ENCODE measurements at regions not wholly inside any gene's neighbourhood (a gene's known extent, or its start where the extent isn't known, plus 50 kb on each side); places are given as distances from the start of the nearest gene placed in this dataset.

- TF ChIP-seq ZSCAN18 (tag by site-specific recombination; IDR thresholded peaks at IDR 0.05): no peak
- no peak for TF ChIP-seq ZNF76 (tag by site-specific recombination; IDR thresholded peaks at IDR 0.05; ENCODE audit: borderline replicate concordance, low read depth)
- no peak for TF ChIP-seq ZFHX2 (tag by site-specific recombination; conservative IDR thresholded peaks at IDR 0.05)
- TF ChIP-seq ZFP3 (tag by site-specific recombination; IDR thresholded peaks at IDR 0.05; ENCODE audit: low read depth): no peak
- TF ChIP-seq ZNF776 (tag by site-specific recombination; IDR thresholded peaks at IDR 0.05; ENCODE audit: borderline replicate concordance): no peak
- TF ChIP-seq TCF7L2 (IDR thresholded peaks at IDR 0.05; ENCODE audit: borderline replicate concordance, low read depth, low read length): no peak
- TF ChIP-seq KLF8 (tag by site-specific recombination; IDR thresholded peaks at IDR 0.05): no peak
- no peak overlapping the region for H3K4me3 ChIP-seq (ENCODE audit: low read depth, low read length)
- CTCF ChIA-PET: interaction anchor here (0.7 kb wide), 1 partner anchor 162 kb away, joined by 3 read pairs; no protein-coding TSS in a partner anchor
Measured at GRCh38 chr4:136036744-136037143, 1495.5 kb downstream of the PCDH18 start.

GRCh38 chr4:136032391-136032790 lies 1499.9 kb downstream of the PCDH18 start:
- no peak overlapping the region for H3K27ac ChIP-seq (ENCODE audit: extremely low read depth, low read depth, low read length)
- ChIA-PET POLR2A (no interaction called here), CTCF (interaction anchor here (0.6 kb wide), 1 partner anchor 993 kb away, joined by 3 read pairs; no protein-coding TSS in a partner anchor)
- no peak overlapping the region for H3K4me3 ChIP-seq (ENCODE audit: low read depth, low read length)
- no peaks in the 10 kb centered on the region for H3K4me1 ChIP-seq (ENCODE audit: control insufficient read depth, insufficient read depth, low read length)
- H3K36me3 ChIP-seq (ENCODE audit: control insufficient read depth in 2 of 2, insufficient read depth in 1 of 2, low read length in 2 of 2): no peaks in the 10 kb centered on the region
- TF ChIP-seq ZNF664 (tag by site-specific recombination; IDR thresholded peaks at IDR 0.05): no peak
- no peak for TF ChIP-seq ZNF449 (tag by site-specific recombination; IDR thresholded peaks at IDR 0.05)
- no peak for TF ChIP-seq ZSCAN16 (tag by site-specific recombination; IDR thresholded peaks at IDR 0.05)
- no peak for TF ChIP-seq YY2 (tag by site-specific recombination; IDR thresholded peaks at IDR 0.05)
- TF ChIP-seq ZNF23 (tag by site-specific recombination; IDR thresholded peaks at IDR 0.05; ENCODE audit: borderline replicate concordance): no peak
- TF ChIP-seq KLF7 (tag by site-specific recombination; IDR thresholded peaks at IDR 0.05; ENCODE audit: borderline replicate concordance): no peak
- no peak for TF ChIP-seq ZBTB17 (tag by site-specific recombination; IDR thresholded peaks at IDR 0.05)
- no peak for TF ChIP-seq ZNF768 (tag by site-specific recombination; IDR thresholded peaks at IDR 0.05)
- no peak for TF ChIP-seq PATZ1 (tag by site-specific recombination; IDR thresholded peaks at IDR 0.05)
- no peak for TF ChIP-seq IKZF3 (tag by site-specific recombination; IDR thresholded peaks at IDR 0.05)
- no peak for TF ChIP-seq ZNF146 (tag by site-specific recombination; IDR thresholded peaks at IDR 0.05)
- no peaks in the 10 kb centered on the region for H3K9me3 ChIP-seq (ENCODE audit: control insufficient read depth, insufficient read depth, low read depth, low read length)

More at GRCh38 chr4:136036744-136037143, 1495.5 kb downstream of the PCDH18 start:
- no peak overlapping the region for H3K27ac ChIP-seq (ENCODE audit: extremely low read depth, low read depth, low read length)
- H3K9me3 ChIP-seq (ENCODE audit: control insufficient read depth, insufficient read depth, low read depth, low read length): no peaks in the 10 kb centered on the region
- H3K36me3 ChIP-seq (ENCODE audit: control insufficient read depth in 2 of 2, insufficient read depth in 1 of 2, low read length in 2 of 2): no peaks in the 10 kb centered on the region
- POLR2A ChIA-PET: no interaction called here
- no peaks in the 10 kb centered on the region for H3K4me1 ChIP-seq (ENCODE audit: control insufficient read depth, insufficient read depth, low read length)

- ChIA-PET POLR2A (no interaction called here), CTCF (no interaction called here)
- no peak overlapping the region for H3K27ac ChIP-seq (ENCODE audit: extremely low read depth, low read depth, low read length)
- H3K36me3 ChIP-seq (ENCODE audit: control insufficient read depth in 2 of 2, insufficient read depth in 1 of 2, low read length in 2 of 2): no peaks in the 10 kb centered on the region
- no peaks in the 10 kb centered on the region for H3K9me3 ChIP-seq (ENCODE audit: control insufficient read depth, insufficient read depth, low read depth, low read length)
- no peak overlapping the region for H3K4me3 ChIP-seq (ENCODE audit: low read depth, low read length)
- no peaks in the 10 kb centered on the region for H3K4me1 ChIP-seq (ENCODE audit: control insufficient read depth, insufficient read depth, low read length)
- TF ChIP-seq PRDM2 (tag by site-specific recombination; IDR thresholded peaks at IDR 0.05; ENCODE audit: borderline replicate concordance) (no peak), ZIC2 (tag by site-specific recombination; IDR thresholded peaks at IDR 0.05) (no peak), ZNF521 (tag by site-specific recombination; IDR thresholded peaks at IDR 0.05) (no peak)
Measured at GRCh38 chr4:136025540-136025939, 1506.8 kb downstream of the PCDH18 start.
